ENCODE measurements at regions not wholly inside any gene's neighbourhood (a gene's known extent, or its start where the extent isn't known, plus 50 kb on each side); places are given as distances from the start of the nearest gene placed in this dataset.

- TF ChIP-seq BCL6B (tag by site-specific recombination; IDR thresholded peaks at IDR 0.05) (no peak), BCL11B (tag by site-specific recombination; IDR thresholded peaks at IDR 0.05; ENCODE audit: low read depth) (no peak), SALL2 (tag by site-specific recombination; IDR thresholded peaks at IDR 0.05; ENCODE audit: borderline replicate concordance) (no peak), ZBTB21 (tag by site-specific recombination; IDR thresholded peaks at IDR 0.05) (no peak), GLI2 (tag by site-specific recombination; IDR thresholded peaks at IDR 0.05; ENCODE audit: borderline replicate concordance, low read depth) (no peak)
Measured at GRCh38 chr4:14260591-14260990, 633.1 kb upstream of the BOD1L1 start (continued).

GRCh38 chr4:14262221-14262620, 634.7 kb upstream of the BOD1L1 start:
- Histone ChIP-seq H3K36me3 (ENCODE audit: control insufficient read depth in 2 of 2, insufficient read depth in 1 of 2, low read length in 2 of 2) (no peaks in the 10 kb centered on the region), H3K9me3 (ENCODE audit: control insufficient read depth, insufficient read depth, low read depth, low read length) (no peaks in the 10 kb centered on the region), H3K4me1 (ENCODE audit: control insufficient read depth, insufficient read depth, low read length) (no peaks in the 10 kb centered on the region), H3K4me3 (ENCODE audit: low read depth, low read length) (no peak overlapping the region), H3K27ac (ENCODE audit: extremely low read depth, low read depth, low read length) (no peak overlapping the region)
- POLR2A ChIA-PET: no interaction called here
- TF ChIP-seq ZNF132 (tag by site-specific recombination; IDR thresholded peaks at IDR 0.05; ENCODE audit: borderline replicate concordance) (no peak), ZNF366 (tag by site-specific recombination; conservative IDR thresholded peaks at IDR 0.05) (no peak), ZNF624 (tag by site-specific recombination; IDR thresholded peaks at IDR 0.05) (no peak), ZBTB21 (tag by site-specific recombination; IDR thresholded peaks at IDR 0.05) (no peak), ZBTB48 (tag by site-specific recombination; IDR thresholded peaks at IDR 0.05) (no peak), ZNF426 (tag by site-specific recombination; IDR thresholded peaks at IDR 0.05) (no peak), ZNF16 (tag by site-specific recombination; IDR thresholded peaks at IDR 0.05; ENCODE audit: low read depth) (no peak), ZNF311 (tag by site-specific recombination; IDR thresholded peaks at IDR 0.05; ENCODE audit: borderline replicate concordance) (no peak), ZNF23 (tag by site-specific recombination; IDR thresholded peaks at IDR 0.05; ENCODE audit: borderline replicate concordance) (no peak), ZNF660 (tag by site-specific recombination; IDR thresholded peaks at IDR 0.05) (no peak), PBX3 (CRISPR knock-in tag; IDR thresholded peaks at IDR 0.05) (no peak), ZNF10 (tag by site-specific recombination; IDR thresholded peaks at IDR 0.05) (no peak), ZNF2 (tag by site-specific recombination; IDR thresholded peaks at IDR 0.05) (no peak), ZNF155 (tag by site-specific recombination; IDR thresholded peaks at IDR 0.05) (no peak), ZNF549 (tag by site-specific recombination; IDR thresholded peaks at IDR 0.05) (no peak), PRDM6 (tag by site-specific recombination; IDR thresholded peaks at IDR 0.05) (no peak), ZBTB6 (tag by site-specific recombination; IDR thresholded peaks at IDR 0.05) (no peak), ZNF174 (tag by site-specific recombination; IDR thresholded peaks at IDR 0.05) (no peak), ZNF48 (tag by site-specific recombination; IDR thresholded peaks at IDR 0.05) (no peak)
- CTCF ChIA-PET: no interaction called here

All from HEK293 (cell line).